ENCODE measurements at regions not wholly inside any gene's neighbourhood (a gene's known extent, or its start where the extent isn't known, plus 50 kb on each side); places are given as distances from the start of the nearest gene placed in this dataset.

DNA sequence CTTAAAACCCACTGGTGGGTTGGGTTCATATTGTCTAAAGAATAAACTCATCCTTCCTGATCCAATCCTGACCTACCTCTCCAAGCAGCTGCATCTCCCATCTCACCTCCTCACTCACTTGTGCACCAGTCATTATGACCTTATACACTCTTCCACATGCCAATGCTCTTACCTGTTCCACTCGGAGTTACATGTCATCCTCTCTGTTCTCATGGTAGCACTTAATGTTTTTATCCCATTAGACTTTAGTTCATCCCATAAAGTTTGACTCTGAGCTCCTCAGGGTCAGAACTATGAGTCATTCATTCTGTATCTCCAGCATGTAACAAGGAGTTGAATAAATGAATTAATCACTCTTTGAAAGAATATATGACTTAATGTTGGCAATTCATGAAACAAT, 330.2 kb downstream of the KLF12 start:
- TF ChIP-seq, protein P1, sequence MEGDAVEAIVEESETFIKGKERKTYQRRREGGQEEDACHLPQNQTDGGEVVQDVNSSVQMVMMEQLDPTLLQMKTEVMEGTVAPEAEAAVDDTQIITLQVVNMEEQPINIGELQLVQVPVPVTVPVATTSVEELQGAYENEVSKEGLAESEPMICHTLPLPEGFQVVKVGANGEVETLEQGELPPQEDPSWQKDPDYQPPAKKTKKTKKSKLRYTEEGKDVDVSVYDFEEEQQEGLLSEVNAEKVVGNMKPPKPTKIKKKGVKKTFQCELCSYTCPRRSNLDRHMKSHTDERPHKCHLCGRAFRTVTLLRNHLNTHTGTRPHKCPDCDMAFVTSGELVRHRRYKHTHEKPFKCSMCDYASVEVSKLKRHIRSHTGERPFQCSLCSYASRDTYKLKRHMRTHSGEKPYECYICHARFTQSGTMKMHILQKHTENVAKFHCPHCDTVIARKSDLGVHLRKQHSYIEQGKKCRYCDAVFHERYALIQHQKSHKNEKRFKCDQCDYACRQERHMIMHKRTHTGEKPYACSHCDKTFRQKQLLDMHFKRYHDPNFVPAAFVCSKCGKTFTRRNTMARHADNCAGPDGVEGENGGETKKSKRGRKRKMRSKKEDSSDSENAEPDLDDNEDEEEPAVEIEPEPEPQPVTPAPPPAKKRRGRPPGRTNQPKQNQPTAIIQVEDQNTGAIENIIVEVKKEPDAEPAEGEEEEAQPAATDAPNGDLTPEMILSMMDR (IDR thresholded peaks at IDR 0.05; ENCODE audit: low read length), result no peak
- no peak for TF ChIP-seq EZH2 (IDR thresholded peaks at IDR 0.05; ENCODE audit: borderline replicate concordance, low read length)
